HG03066 (cell line): ENCODE measurements at regions not wholly inside any gene's neighbourhood (a gene's known extent, or its start where the extent isn't known, plus 50 kb on each side); places are given as distances from the start of the nearest gene placed in this dataset.
A peak's percentile ranks its signal among the peaks of the same experiment; 100 is the strongest.

Experiments
- ATAC-seq: cut with Tn5 transposase; IDR thresholded peaks from one replicate; pipeline ENCODE4 v1.9.1; 2021; ENCODE audit warnings: low read depth; ENCODE audit not compliant: unreplicated experiment

GRCh38 chr5:155935723-155936122, 391.2 kb upstream of the SGCD start:
- ATAC-seq: no peak

- ATAC-seq: no peak
Measured at GRCh38 chr5:155936520-155937406, 390.2 kb upstream of the SGCD start.

- no peak for ATAC-seq
Measured at GRCh38 chr5:155938051-155938450, 388.9 kb upstream of the SGCD start.

- ATAC-seq: no peak
Measured at GRCh38 chr5:155941340-155941739, 385.6 kb upstream of the SGCD start.

- ATAC-seq: peak; percentile 82
Measured at GRCh38 chr5:155943516-155944407, 383.2 kb upstream of the SGCD start.

- ATAC-seq: no peak
Measured at GRCh38 chr5:155947394-155948062, 379.4 kb upstream of the SGCD start.

GRCh38 chr5:155948576-155948975, 378.4 kb upstream of the SGCD start:
- ATAC-seq: no peak

- no peak for ATAC-seq
Measured at GRCh38 chr5:155952486-155953089, 374.4 kb upstream of the SGCD start.

- no peak for ATAC-seq
Measured at GRCh38 chr5:155953335-155953734, 373.6 kb upstream of the SGCD start.

GRCh38 chr5:155954701-155955445, 372.1 kb upstream of the SGCD start:
- no peak for ATAC-seq

- no peak for ATAC-seq
Measured at GRCh38 chr5:155957884-155958283, 369.1 kb upstream of the SGCD start.

GRCh38 chr5:155959082-155959481, 367.9 kb upstream of the SGCD start:
- ATAC-seq: no peak

- no peak for ATAC-seq
Measured at GRCh38 chr5:155960177-155960576, 366.8 kb upstream of the SGCD start.

- no peak for ATAC-seq
Measured at GRCh38 chr5:155969537-155969936, 357.4 kb upstream of the SGCD start.

GRCh38 chr5:155974369-155974768, 352.6 kb upstream of the SGCD start:
- no peak for ATAC-seq

- no peak for ATAC-seq
Measured at GRCh38 chr5:155978850-155979249, 348.1 kb upstream of the SGCD start.

- ATAC-seq: no peak
Measured at GRCh38 chr5:155982354-155982753, 344.6 kb upstream of the SGCD start.

GRCh38 chr5:155983954-155984353, 343.0 kb upstream of the SGCD start:
- ATAC-seq: no peak

- ATAC-seq: no peak
Measured at GRCh38 chr5:155987265-155987810, 339.6 kb upstream of the SGCD start.

GRCh38 chr5:155989879-155990278, 337.1 kb upstream of the SGCD start:
- ATAC-seq: no peak
